ENCODE measurements at regions not wholly inside any gene's neighbourhood (a gene's known extent, or its start where the extent isn't known, plus 50 kb on each side); places are given as distances from the start of the nearest gene placed in this dataset.

DNA sequence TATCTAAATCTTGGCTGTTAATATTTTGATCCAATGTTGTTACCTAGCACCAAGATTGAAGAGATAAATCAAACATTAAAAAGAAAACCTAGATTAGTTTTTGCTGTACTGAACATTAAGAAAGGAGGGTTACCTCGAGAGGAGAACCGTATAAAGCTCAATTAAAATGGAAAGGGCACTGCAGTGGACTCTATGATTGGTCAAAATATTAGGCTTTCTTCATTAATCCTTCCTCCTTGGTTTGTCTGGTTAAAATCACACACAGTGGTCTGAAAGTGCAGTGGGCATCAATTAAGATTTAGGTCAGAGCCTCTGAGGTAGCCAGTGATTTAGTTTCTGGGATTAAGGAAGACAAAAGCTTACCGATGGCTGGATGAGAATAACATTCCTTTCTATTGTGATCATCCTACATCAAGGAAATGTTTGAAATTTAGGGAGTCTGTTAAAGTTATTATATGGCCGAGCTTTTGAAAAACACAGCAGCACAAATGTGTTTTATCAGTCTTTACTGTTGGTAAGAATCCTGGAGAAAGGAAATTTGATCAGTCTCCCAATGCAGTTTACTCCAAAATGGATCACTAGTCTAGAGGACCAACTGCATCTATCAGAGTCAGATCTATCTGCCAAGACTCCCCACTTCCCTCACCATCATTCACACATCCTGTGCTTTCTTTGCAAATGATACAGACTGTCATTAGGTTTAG lies 134.6 kb upstream of the NEDD9 start:
- ATAC-seq (ENCODE audit: low read depth in 2 of 2) (peak in 1 of 2 donors; percentile 29), DNase-seq (peak in 1 of 3 donors; percentile 60)
- H3K4me1 ChIP-seq (ENCODE audit: control insufficient read depth, insufficient read depth, low read length, poor library complexity, severe bottlenecking): peaks cover 27% of the 10 kb centered on the region
- peaks cover 0 to 2% (median 0%) of the 10 kb centered on the region in 7 donors for H3K9me3 Mint-ChIP-seq
- no peaks in the 10 kb centered on the region for H3K9me3 ChIP-seq (ENCODE audit: control insufficient read depth in 2 of 2, low read length in 2 of 2)
- H3K36me3 Mint-ChIP-seq: peaks cover 27% of the 10 kb centered on the region
- no peaks in the 10 kb centered on the region for H3K27me3 Mint-ChIP-seq
- peak overlapping the region; percentile 76 for H3K4me3 ChIP-seq (ENCODE audit: low read depth, low read length)
- peaks cover 24 to 83% (median 59%) of the 10 kb centered on the region in 4 donors for H3K4me1 Mint-ChIP-seq
- no peaks in the 10 kb centered on the region for H3K27me3 ChIP-seq (ENCODE audit: control insufficient read depth, insufficient read depth, low read length)
- peaks cover 5% of the 10 kb centered on the region for H3K36me3 ChIP-seq (ENCODE audit: control insufficient read depth, insufficient read depth, low read length)
- H3K4me3 Mint-ChIP-seq: peak overlapping the region; percentile 58 to 82 (median 67)
- H3K27ac ChIP-seq (ENCODE audit: insufficient read depth, low read length, poor library complexity, severe bottlenecking): peak overlapping the region; percentile 79
- H3K27ac Mint-ChIP-seq: peak overlapping the region; percentile 84 to 98 (median 94)

DNA sequence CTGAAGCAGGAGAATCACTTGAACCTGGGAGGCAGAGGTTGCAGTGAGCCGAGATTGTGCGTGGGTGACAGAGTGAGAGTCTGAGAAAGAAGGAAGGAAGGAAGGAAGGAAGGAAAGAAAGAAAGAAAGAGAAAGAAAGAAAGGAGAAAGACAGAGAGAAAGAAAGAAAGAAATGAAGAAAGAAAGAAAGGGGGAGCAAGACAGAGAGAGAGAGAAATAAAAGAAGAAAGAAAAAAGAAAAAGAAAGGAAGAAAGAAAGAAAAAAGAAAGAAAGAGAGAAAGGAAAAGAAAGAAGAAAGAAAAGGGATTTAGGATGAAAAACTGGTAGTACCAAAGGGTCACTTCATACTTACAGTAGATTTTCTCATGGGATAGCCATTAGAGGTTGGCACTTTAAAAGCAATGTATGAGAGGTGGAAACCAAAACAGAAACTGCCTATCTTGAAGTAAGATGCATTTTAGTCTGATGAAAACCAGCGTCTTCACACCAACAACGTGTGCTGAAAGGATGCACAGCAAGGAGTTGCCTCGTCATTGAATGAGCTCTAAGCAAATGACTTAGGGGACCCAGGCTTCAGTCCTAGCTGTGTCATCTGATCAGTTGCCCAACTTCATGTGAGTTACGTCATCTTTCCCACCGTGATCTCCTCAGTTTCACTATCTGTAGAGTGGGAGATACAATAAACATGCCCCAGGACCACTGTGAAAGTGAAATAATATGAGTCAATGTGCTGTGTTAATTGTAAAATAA lies 133.9 kb upstream of the NEDD9 start:
- ATAC-seq (ENCODE audit: low read depth in 2 of 2): peak; percentile 75 to 76
- Mint-ChIP-seq H3K27ac (peak overlapping the region; percentile 84 to 98 (median 94)), H3K9me3 (peaks cover 0 to 2% (median 0%) of the 10 kb centered on the region in 7 donors), H3K4me3 (peak overlapping the region; percentile 58 to 82 (median 67)), H3K27me3 (no peaks in the 10 kb centered on the region), H3K36me3 (peaks cover 32% of the 10 kb centered on the region), H3K4me1 (peaks cover 24 to 83% (median 65%) of the 10 kb centered on the region in 4 donors)
- Histone ChIP-seq H3K9me3 (ENCODE audit: control insufficient read depth in 2 of 2, low read length in 2 of 2) (no peaks in the 10 kb centered on the region), H3K27ac (ENCODE audit: insufficient read depth, low read length, poor library complexity, severe bottlenecking) (peak overlapping the region; percentile 79), H3K27me3 (ENCODE audit: control insufficient read depth, insufficient read depth, low read length) (no peaks in the 10 kb centered on the region), H3K4me1 (ENCODE audit: control insufficient read depth, insufficient read depth, low read length, poor library complexity, severe bottlenecking) (peaks cover 27% of the 10 kb centered on the region), H3K36me3 (ENCODE audit: control insufficient read depth, insufficient read depth, low read length) (peaks cover 8% of the 10 kb centered on the region), H3K4me3 (ENCODE audit: low read depth, low read length) (peak overlapping the region; percentile 76)
- DNase-seq: peak; percentile 46 to 88 (median 58)

DNA sequence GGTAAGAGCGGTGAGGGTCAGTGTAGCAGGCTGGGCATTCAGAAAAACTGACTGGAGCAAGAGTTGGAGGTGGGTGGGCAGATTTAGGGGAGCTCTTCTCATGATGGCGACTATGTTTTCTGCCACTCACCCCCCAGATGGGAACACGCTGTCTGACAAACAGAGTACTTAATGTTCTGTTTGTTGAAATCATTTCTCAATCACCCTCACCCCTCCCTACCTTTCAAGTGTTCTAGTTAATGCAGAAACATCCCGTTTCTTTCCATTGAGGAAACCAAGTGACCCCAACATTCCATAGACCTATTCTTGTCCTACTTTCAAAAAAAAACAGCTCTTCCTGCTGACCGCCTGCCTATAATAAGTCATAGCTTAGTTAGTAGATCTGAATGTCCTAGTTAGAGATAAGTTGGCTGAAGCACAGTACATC lies 132.5 kb upstream of the NEDD9 start:
- no peak overlapping the region for H3K4me3 ChIP-seq (ENCODE audit: low read depth, low read length)
- Mint-ChIP-seq H3K4me1 (peaks cover 24 to 84% (median 68%) of the 10 kb centered on the region in 4 donors), H3K4me3 (peak overlapping the region in 1 of 4 donors; percentile 81), H3K9me3 (peaks cover 2 to 4% (median 3%) of the 10 kb centered on the region in 7 donors), H3K36me3 (peaks cover 38% of the 10 kb centered on the region), H3K27ac (peak overlapping the region; percentile 74 to 98 (median 84)), H3K27me3 (no peaks in the 10 kb centered on the region)
- H3K9me3 ChIP-seq (ENCODE audit: control insufficient read depth in 2 of 2, low read length in 2 of 2): peaks cover 0 to 3% of the 10 kb centered on the region in 2 experiments
- ATAC-seq (ENCODE audit: low read depth in 2 of 2): no peak
- no peak for DNase-seq
- H3K27me3 ChIP-seq (ENCODE audit: control insufficient read depth, insufficient read depth, low read length): no peaks in the 10 kb centered on the region
- peaks cover 27% of the 10 kb centered on the region for H3K4me1 ChIP-seq (ENCODE audit: control insufficient read depth, insufficient read depth, low read length, poor library complexity, severe bottlenecking)
- H3K36me3 ChIP-seq (ENCODE audit: control insufficient read depth, insufficient read depth, low read length): peaks cover 17% of the 10 kb centered on the region
- no peak overlapping the region for H3K27ac ChIP-seq (ENCODE audit: insufficient read depth, low read length, poor library complexity, severe bottlenecking)

DNA sequence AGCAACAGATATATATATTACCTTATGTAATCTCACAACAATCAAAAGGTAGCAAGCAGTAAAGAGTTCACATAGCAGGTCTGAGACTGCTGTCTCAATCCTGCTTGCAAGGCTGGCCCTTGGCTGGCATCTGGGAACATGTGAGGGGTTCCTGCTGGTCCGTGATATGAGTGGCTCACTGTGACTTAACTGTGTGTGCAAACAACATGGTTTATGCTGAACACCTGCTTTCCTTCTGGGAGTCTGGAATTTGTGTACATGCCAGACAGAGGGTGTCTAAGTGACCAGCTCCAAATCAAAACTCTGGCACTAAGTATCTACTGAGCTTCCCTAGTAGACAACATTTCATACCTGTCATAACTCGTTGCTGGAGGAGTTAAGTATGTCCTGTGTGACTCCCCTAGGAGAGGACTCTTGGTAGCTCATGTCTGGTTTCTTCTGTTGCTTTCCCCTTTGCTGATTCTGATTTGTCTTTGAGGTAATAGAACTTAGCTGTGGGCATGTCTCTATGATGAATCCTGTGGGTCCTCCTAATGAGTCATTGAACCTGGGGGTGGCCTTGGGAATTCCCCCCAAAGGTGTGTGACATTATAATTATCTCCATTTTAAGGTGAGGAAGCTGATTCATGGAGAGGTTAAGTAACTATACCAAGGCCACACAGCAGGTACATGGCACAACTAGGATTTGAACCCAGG lies 131.6 kb upstream of the NEDD9 start:
- Mint-ChIP-seq H3K36me3 (peaks cover 43% of the 10 kb centered on the region), H3K9me3 (peaks cover 2 to 4% (median 3%) of the 10 kb centered on the region in 7 donors), H3K4me1 (peaks cover 29 to 87% (median 72%) of the 10 kb centered on the region in 4 donors), H3K4me3 (peak overlapping the region in 1 of 4 donors; percentile 23), H3K27ac (peak overlapping the region in 2 of 3 donors; percentile 58 to 74), H3K27me3 (no peaks in the 10 kb centered on the region)
- Histone ChIP-seq H3K9me3 (ENCODE audit: control insufficient read depth in 2 of 2, low read length in 2 of 2) (peaks cover 0 to 3% of the 10 kb centered on the region in 2 experiments), H3K27me3 (ENCODE audit: control insufficient read depth, insufficient read depth, low read length) (no peaks in the 10 kb centered on the region), H3K27ac (ENCODE audit: insufficient read depth, low read length, poor library complexity, severe bottlenecking) (no peak overlapping the region), H3K4me3 (ENCODE audit: low read depth, low read length) (no peak overlapping the region), H3K4me1 (ENCODE audit: control insufficient read depth, insufficient read depth, low read length, poor library complexity, severe bottlenecking) (peaks cover 27% of the 10 kb centered on the region), H3K36me3 (ENCODE audit: control insufficient read depth, insufficient read depth, low read length) (peaks cover 17% of the 10 kb centered on the region)
- no peak for DNase-seq
- ATAC-seq (ENCODE audit: low read depth in 2 of 2): peak in 1 of 2 donors; percentile 11

DNA sequence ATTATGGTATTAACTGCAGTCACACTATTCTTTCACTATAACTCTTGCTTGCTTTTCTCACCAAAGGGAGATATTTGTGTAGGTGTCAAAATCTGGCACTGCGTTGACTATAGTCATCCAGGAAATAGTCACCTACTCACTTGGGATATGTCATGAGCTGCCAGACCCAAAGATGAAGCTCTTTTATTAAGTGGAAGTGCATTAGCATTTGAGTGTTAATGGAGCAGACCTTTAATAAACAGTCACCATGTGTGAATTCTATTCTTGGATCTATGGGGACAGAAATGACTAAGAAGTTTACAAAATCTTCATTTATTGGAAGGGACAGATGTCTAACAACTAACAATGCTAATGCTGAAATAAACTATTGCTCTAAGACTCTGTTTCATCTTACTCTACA lies 130.1 kb upstream of the NEDD9 start:
- Histone ChIP-seq H3K9me3 (ENCODE audit: control insufficient read depth in 2 of 2, low read length in 2 of 2) (peaks cover 0 to 3% of the 10 kb centered on the region in 2 experiments), H3K4me1 (ENCODE audit: control insufficient read depth, insufficient read depth, low read length, poor library complexity, severe bottlenecking) (peaks cover 23% of the 10 kb centered on the region), H3K36me3 (ENCODE audit: control insufficient read depth, insufficient read depth, low read length) (peaks cover 21% of the 10 kb centered on the region), H3K27me3 (ENCODE audit: control insufficient read depth, insufficient read depth, low read length) (no peaks in the 10 kb centered on the region), H3K27ac (ENCODE audit: insufficient read depth, low read length, poor library complexity, severe bottlenecking) (no peak overlapping the region), H3K4me3 (ENCODE audit: low read depth, low read length) (no peak overlapping the region)
- Mint-ChIP-seq H3K4me1 (peaks cover 23 to 86% (median 69%) of the 10 kb centered on the region in 4 donors), H3K27ac (peak overlapping the region in 1 of 3 donors; percentile 1), H3K27me3 (no peaks in the 10 kb centered on the region), H3K36me3 (peaks cover 46% of the 10 kb centered on the region), H3K4me3 (no peak overlapping the region), H3K9me3 (peaks cover 2 to 4% (median 3%) of the 10 kb centered on the region in 7 donors)
- ATAC-seq (ENCODE audit: low read depth in 2 of 2) (no peak), DNase-seq (no peak)

DNA sequence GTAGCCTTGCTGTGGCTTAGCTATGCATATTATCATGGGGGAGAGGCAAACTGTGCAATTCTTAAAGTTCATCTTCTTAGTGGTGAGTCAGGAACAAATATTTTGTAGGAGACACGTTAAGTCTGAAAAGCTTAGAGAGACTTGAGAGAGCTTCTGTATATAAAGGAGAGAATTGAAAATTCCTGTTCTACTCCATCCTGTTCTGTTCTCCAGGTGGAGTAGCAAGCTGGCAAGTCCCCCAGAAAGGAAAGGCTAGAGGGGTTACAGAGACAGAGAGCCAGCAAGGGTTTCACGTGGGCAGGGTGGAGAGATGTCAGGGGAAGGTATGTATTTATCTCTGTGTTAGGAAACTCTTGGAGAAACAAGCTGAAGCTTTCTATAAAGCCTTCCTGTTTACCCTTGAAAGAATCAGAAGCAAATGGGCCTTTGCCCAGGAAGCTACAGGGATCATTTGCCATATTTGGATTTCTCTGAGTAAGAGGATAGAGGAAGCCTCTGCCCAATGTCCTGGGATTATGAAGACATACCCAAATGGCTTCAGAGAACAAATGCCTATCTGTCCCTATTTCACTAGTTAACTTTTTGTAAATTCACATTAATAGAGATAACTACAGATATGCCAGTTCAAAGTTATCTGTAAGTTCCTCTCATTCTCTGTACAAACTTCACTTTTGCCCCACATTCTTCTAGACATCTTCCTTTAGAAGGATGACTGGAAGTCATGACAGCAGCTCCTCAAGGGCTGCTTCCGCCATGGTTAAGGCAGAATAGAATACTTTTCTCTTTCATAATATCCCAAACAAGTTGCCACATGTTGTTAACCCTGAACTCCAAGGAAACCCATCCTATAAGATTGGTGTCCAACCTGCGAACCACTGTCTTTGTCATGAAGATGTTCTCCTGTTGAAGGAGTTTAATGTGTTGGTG lies 126.7 kb upstream of the NEDD9 start:
- Histone ChIP-seq H3K9me3 (ENCODE audit: control insufficient read depth in 2 of 2, low read length in 2 of 2) (peaks cover 0 to 3% of the 10 kb centered on the region in 2 experiments), H3K4me1 (ENCODE audit: control insufficient read depth, insufficient read depth, low read length, poor library complexity, severe bottlenecking) (peaks cover 29% of the 10 kb centered on the region), H3K36me3 (ENCODE audit: control insufficient read depth, insufficient read depth, low read length) (peaks cover 21% of the 10 kb centered on the region), H3K27me3 (ENCODE audit: control insufficient read depth, insufficient read depth, low read length) (no peaks in the 10 kb centered on the region), H3K27ac (ENCODE audit: insufficient read depth, low read length, poor library complexity, severe bottlenecking) (no peak overlapping the region), H3K4me3 (ENCODE audit: low read depth, low read length) (no peak overlapping the region)
- H3K27ac Mint-ChIP-seq: peak overlapping the region in 2 of 3 donors; percentile 18 to 47
- peaks cover 30 to 87% (median 73%) of the 10 kb centered on the region in 4 donors for H3K4me1 Mint-ChIP-seq
- DNase-seq (no peak), ATAC-seq (ENCODE audit: low read depth in 2 of 2) (no peak)
- H3K4me3 Mint-ChIP-seq: peak overlapping the region in 2 of 4 donors; percentile 22 to 33
- peaks cover 0 to 4% (median 3%) of the 10 kb centered on the region in 7 donors for H3K9me3 Mint-ChIP-seq
- H3K36me3 Mint-ChIP-seq: peaks cover 56% of the 10 kb centered on the region
- no peaks in the 10 kb centered on the region for H3K27me3 Mint-ChIP-seq

All from CD4-positive, CD25-positive, alpha-beta regulatory T cell (primary cell).